Natural killer cell (primary cell): ENCODE measurements at regions not wholly inside any gene's neighbourhood (a gene's known extent, or its start where the extent isn't known, plus 50 kb on each side); places are given as distances from the start of the nearest gene placed in this dataset.

ENCODE experiments used
- ATAC-seq, 3 donors: fragments of 150-1000 bp in 2 of 3; fragments of 200-7000 bp in 1 of 3; cut with Tn5 transposase; 1 replicate in 1 of 3; 2 replicates in 2 of 3; pipeline ENCODE4 v1.10.0; 2021; ENCODE audit warnings: mild to moderate bottlenecking in 2 of 3, moderate library complexity in 2 of 3
- DNase-seq, 2 donors: peaks; one replicate each; pipeline versions ENCODE4 v3.0.0 to v3.0.0-alpha.2; 2013 to 2021; ENCODE audit warnings: mixed read lengths in 1 of 2
- H3K27ac ChIP-seq: one replicate; pipeline ENCODE4 v1.5.1; 2013; ENCODE audit warnings: mild to moderate bottlenecking, low read length
- H3K27me3 ChIP-seq: one replicate; pipeline ENCODE4 v1.6.1; 2013; ENCODE audit warnings: low read length; ENCODE audit not compliant: control insufficient read depth, insufficient read depth
- H3K36me3 ChIP-seq: one replicate; pipeline ENCODE4 v1.6.1; 2013; ENCODE audit warnings: low read length; ENCODE audit not compliant: control insufficient read depth, insufficient read depth
- H3K4me1 ChIP-seq: one replicate; pipeline ENCODE4 v1.6.1; 2013; ENCODE audit warnings: low read length; ENCODE audit not compliant: control insufficient read depth, insufficient read depth
- H3K4me3 ChIP-seq: one replicate; pipeline ENCODE4 v1.5.1; 2013; ENCODE audit warnings: low read length
- H3K9me3 ChIP-seq: one replicate; pipeline ENCODE4 v1.6.1; 2013; ENCODE audit warnings: low read length; ENCODE audit not compliant: control insufficient read depth, insufficient read depth
- H3K27ac Mint-ChIP-seq, 2 donors: one replicate each; pipeline ENCODE4 v1.8.0; 2022; ENCODE audit warnings: mild to moderate bottlenecking in 2 of 2, mixed read lengths in 2 of 2, moderate library complexity in 1 of 2
- H3K27me3 Mint-ChIP-seq, 2 donors: one replicate each; pipeline ENCODE4 v1.8.0; 2022; ENCODE audit warnings: low read depth in 2 of 2, mixed read lengths in 2 of 2
- H3K36me3 Mint-ChIP-seq: one replicate; pipeline ENCODE4 v1.8.0; 2022; ENCODE audit warnings: mixed read lengths
- H3K4me1 Mint-ChIP-seq, 2 donors: one replicate each; pipeline ENCODE4 v1.8.0; 2022; ENCODE audit warnings: mixed read lengths in 2 of 2
- H3K4me3 Mint-ChIP-seq: one replicate; pipeline ENCODE4 v1.8.0; 2022; ENCODE audit warnings: mild to moderate bottlenecking, moderate library complexity, mixed read lengths
- H3K9me3 Mint-ChIP-seq, 2 donors: one replicate each; pipeline ENCODE4 v1.8.0; 2022; ENCODE audit warnings: mixed read lengths in 2 of 2
- whole genome bisulfite sequencing: methylation state at CpG from one replicate; pipeline ENCODE4 v1.1.7; 2013; ENCODE audit warnings: missing lambda C conversion rate; ENCODE audit not compliant: insufficient coverage; 5-methylcytosine and 5-hydroxymethylcytosine counted together
- intact Hi-C: fragments of 100-400 bp; cut with micrococcal nuclease; formaldehyde crosslinking; loops from one replicate; pipeline ENCODE4 v1.14.2; 2022
- TF ChIP-seq, protein P1 (sequence below): fragments of 200-600 bp; IDR thresholded peaks from one replicate; pipeline ENCODE4 v1.8.0; 2022; ENCODE audit warnings: antibody characterized with exemption

GRCh38 chr15:96217983-96218382 is 112.5 kb upstream of the NR2F2 start:
- H3K27me3 ChIP-seq: no peaks in the 10 kb centered on the region
- WGBS: 88% methylated on average over 1 of the region's 1 CpG
- intact Hi-C loops: no loop called here
- H3K27ac Mint-ChIP-seq: no peak overlapping the region
- no peaks in the 10 kb centered on the region for H3K4me1 ChIP-seq
- TF ChIP-seq, protein P1, sequence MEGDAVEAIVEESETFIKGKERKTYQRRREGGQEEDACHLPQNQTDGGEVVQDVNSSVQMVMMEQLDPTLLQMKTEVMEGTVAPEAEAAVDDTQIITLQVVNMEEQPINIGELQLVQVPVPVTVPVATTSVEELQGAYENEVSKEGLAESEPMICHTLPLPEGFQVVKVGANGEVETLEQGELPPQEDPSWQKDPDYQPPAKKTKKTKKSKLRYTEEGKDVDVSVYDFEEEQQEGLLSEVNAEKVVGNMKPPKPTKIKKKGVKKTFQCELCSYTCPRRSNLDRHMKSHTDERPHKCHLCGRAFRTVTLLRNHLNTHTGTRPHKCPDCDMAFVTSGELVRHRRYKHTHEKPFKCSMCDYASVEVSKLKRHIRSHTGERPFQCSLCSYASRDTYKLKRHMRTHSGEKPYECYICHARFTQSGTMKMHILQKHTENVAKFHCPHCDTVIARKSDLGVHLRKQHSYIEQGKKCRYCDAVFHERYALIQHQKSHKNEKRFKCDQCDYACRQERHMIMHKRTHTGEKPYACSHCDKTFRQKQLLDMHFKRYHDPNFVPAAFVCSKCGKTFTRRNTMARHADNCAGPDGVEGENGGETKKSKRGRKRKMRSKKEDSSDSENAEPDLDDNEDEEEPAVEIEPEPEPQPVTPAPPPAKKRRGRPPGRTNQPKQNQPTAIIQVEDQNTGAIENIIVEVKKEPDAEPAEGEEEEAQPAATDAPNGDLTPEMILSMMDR: no peak
- no peak for ATAC-seq
- no peak overlapping the region for H3K27ac ChIP-seq
- no peak overlapping the region for H3K4me3 ChIP-seq
- no peaks in the 10 kb centered on the region for H3K36me3 Mint-ChIP-seq
- H3K4me3 Mint-ChIP-seq: no peak overlapping the region
- H3K4me1 Mint-ChIP-seq: no peaks in the 10 kb centered on the region
- H3K9me3 ChIP-seq: no peaks in the 10 kb centered on the region
- no peak for DNase-seq
- H3K27me3 Mint-ChIP-seq: peaks cover 22 to 41% of the 10 kb centered on the region in 2 donors
- no peaks in the 10 kb centered on the region for H3K36me3 ChIP-seq
- H3K9me3 Mint-ChIP-seq: no peaks in the 10 kb centered on the region

DNA sequence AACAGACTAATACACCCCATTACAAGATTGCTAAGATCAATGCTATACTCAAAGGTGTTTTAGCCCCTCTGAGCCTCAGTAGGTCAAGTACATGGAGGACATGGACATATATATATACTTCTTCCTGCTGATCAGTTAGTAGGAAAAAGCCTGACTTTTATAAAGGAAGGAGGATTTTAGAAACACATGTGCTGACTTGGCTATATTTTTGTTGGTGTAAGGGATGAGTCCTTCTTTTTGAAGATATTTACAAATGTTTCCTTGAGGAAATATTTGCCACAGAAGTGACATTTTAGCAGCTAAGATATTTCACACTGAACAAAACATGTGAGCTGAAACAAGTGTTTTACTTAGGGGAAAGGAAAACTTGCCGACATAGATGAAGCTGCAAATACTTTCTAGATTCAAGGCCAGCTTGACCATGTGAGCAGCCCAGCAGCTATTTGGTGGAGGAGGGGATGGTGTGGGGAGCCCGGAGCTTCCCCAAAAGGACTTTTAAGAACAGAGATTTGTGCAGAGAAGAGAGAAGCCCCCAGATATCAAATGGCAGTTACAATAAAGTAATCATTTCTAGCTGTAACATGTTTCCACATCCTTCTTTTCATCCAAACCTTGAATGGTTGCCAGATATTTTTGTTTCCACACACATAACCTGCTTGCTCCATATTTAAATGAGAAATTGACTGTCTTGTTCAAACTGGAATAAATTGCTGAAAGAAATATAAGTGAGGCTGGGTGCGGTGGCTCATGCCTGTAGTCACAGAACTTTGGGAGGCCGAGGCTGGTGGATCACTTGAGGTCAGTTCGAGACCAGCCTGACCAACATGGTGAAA is 111.7 kb upstream of the NR2F2 start:
- H3K27ac Mint-ChIP-seq: no peak overlapping the region
- Histone ChIP-seq H3K4me1 (no peaks in the 10 kb centered on the region), H3K9me3 (no peaks in the 10 kb centered on the region), H3K36me3 (no peaks in the 10 kb centered on the region), H3K27me3 (no peaks in the 10 kb centered on the region), H3K4me3 (no peak overlapping the region), H3K27ac (no peak overlapping the region)
- ATAC-seq (no peak), DNase-seq (no peak)
- no peak overlapping the region for H3K4me3 Mint-ChIP-seq
- intact Hi-C loops: no loop called here
- H3K36me3 Mint-ChIP-seq: no peaks in the 10 kb centered on the region
- H3K27me3 Mint-ChIP-seq: peaks cover 29 to 45% of the 10 kb centered on the region in 2 donors
- WGBS: 84% methylated on average over 5 of the region's 5 CpGs
- H3K4me1 Mint-ChIP-seq: no peaks in the 10 kb centered on the region
- TF ChIP-seq, protein P1: no peak
- H3K9me3 Mint-ChIP-seq: no peaks in the 10 kb centered on the region

DNA sequence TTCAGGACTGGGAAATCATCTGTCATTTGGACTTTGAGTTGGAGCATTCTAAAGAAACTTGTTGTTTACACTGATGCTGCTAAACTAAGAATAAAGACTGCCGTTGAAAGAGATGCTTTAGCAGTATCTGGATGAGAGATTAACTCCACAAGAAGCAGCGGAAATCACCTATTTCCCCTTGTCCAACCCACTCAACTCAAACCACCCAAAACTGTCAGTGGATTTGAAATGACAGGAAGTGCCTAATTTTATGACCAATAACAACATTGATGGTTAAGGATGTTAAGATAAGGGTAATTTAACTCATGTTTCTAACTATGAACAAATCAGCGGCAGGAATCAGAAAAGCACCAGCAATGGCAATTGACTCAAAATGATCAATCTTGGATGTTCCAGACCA is 110.8 kb upstream of the NR2F2 start:
- intact Hi-C loops: no loop called here
- Histone ChIP-seq H3K4me3 (no peak overlapping the region), H3K36me3 (no peaks in the 10 kb centered on the region), H3K9me3 (no peaks in the 10 kb centered on the region), H3K27ac (no peak overlapping the region), H3K27me3 (no peaks in the 10 kb centered on the region), H3K4me1 (no peaks in the 10 kb centered on the region)
- ATAC-seq: no peak
- TF ChIP-seq, protein P1: no peak
- H3K36me3 Mint-ChIP-seq: no peaks in the 10 kb centered on the region
- H3K9me3 Mint-ChIP-seq: no peaks in the 10 kb centered on the region
- no peak overlapping the region for H3K27ac Mint-ChIP-seq
- H3K4me1 Mint-ChIP-seq: no peaks in the 10 kb centered on the region
- H3K27me3 Mint-ChIP-seq: peaks cover 31 to 48% of the 10 kb centered on the region in 2 donors
- DNase-seq: no peak
- WGBS: 58% methylated on average over 3 of the region's 3 CpGs
- H3K4me3 Mint-ChIP-seq: no peak overlapping the region

GRCh38 chr15:96220657-96221056 is 109.8 kb upstream of the NR2F2 start:
- TF ChIP-seq, protein P1: no peak
- H3K27ac Mint-ChIP-seq: no peak overlapping the region
- Histone ChIP-seq H3K4me3 (no peak overlapping the region), H3K4me1 (no peaks in the 10 kb centered on the region), H3K9me3 (no peaks in the 10 kb centered on the region), H3K27ac (no peak overlapping the region), H3K27me3 (no peaks in the 10 kb centered on the region), H3K36me3 (no peaks in the 10 kb centered on the region)
- H3K27me3 Mint-ChIP-seq: peaks cover 31 to 56% of the 10 kb centered on the region in 2 donors
- no peak for ATAC-seq
- H3K4me1 Mint-ChIP-seq: no peaks in the 10 kb centered on the region
- WGBS: 92% methylated on average over 3 of the region's 3 CpGs
- intact Hi-C loops: no loop called here
- no peak for DNase-seq
- no peaks in the 10 kb centered on the region for H3K9me3 Mint-ChIP-seq
- H3K36me3 Mint-ChIP-seq: no peaks in the 10 kb centered on the region
- H3K4me3 Mint-ChIP-seq: no peak overlapping the region
